MM.1S (cell line): ENCODE measurements at regions not wholly inside any gene's neighbourhood (a gene's known extent, or its start where the extent isn't known, plus 50 kb on each side); places are given as distances from the start of the nearest gene placed in this dataset.

Experiments used
- DNase-seq: peaks from one replicate; pipeline ENCODE4 v3.0.0-alpha.2; 2015
- H2AFZ ChIP-seq: fragments of 300-600 bp; sonication (generic); 2 replicates; pipeline ENCODE4 v1.6.0; 2016; ENCODE audit warnings: antibody characterized with exemption, low read length
- H3F3A ChIP-seq: fragments of 300-600 bp; sonication (generic); 2 replicates; pipeline ENCODE4 v1.6.1; 2016; ENCODE audit warnings: mild to moderate bottlenecking, antibody characterized with exemption, low read length, moderate library complexity, mixed read lengths; ENCODE audit not compliant: insufficient read depth
- H3K27ac ChIP-seq: fragments of 300-600 bp; sonication (generic); 2 replicates; pipeline ENCODE4 v1.5.1; 2016; ENCODE audit warnings: mild to moderate bottlenecking, low read length
- H3K27me3 ChIP-seq: fragments of 300-600 bp; sonication (generic); replicated peaks from 2 replicates; pipeline ENCODE4 v1.6.0; 2016; ENCODE audit warnings: low read length; ENCODE audit not compliant: insufficient read depth
- H3K36me3 ChIP-seq: fragments of 300-600 bp; sonication (generic); replicated peaks from 2 replicates; pipeline ENCODE4 v1.6.1; 2016; ENCODE audit warnings: mild to moderate bottlenecking, low read length, mixed read lengths; ENCODE audit not compliant: insufficient read depth
- H3K4me1 ChIP-seq: fragments of 300-600 bp; sonication (generic); 2 replicates; pipeline ENCODE4 v1.6.1; 2016; ENCODE audit warnings: low read length, mixed read lengths
- H3K4me2 ChIP-seq: fragments of 300-600 bp; sonication (generic); 2 replicates; pipeline ENCODE4 v1.6.0; 2016; ENCODE audit warnings: low read depth, low read length
- H3K4me3 ChIP-seq: fragments of 300-600 bp; sonication (generic); 2 replicates; pipeline ENCODE4 v1.5.1; 2016; ENCODE audit warnings: low read length, mixed read lengths
- H3K79me2 ChIP-seq: fragments of 300-600 bp; sonication (generic); 2 replicates; pipeline ENCODE4 v1.6.1; 2016; ENCODE audit warnings: mixed run types, low read length, mixed read lengths
- H3K9ac ChIP-seq: fragments of 300-600 bp; sonication (generic); 2 replicates; pipeline ENCODE4 v1.6.1; 2016; ENCODE audit warnings: low read length, mixed read lengths
- H3K9me2 ChIP-seq: fragments of 300-600 bp; sonication (generic); replicated peaks from 2 replicates; pipeline ENCODE4 v1.6.1; 2016; ENCODE audit warnings: mild to moderate bottlenecking, low read length, mixed read lengths; ENCODE audit not compliant: insufficient read depth
- H3K9me3 ChIP-seq: fragments of 300-600 bp; sonication (generic); replicated peaks from 2 replicates; pipeline ENCODE4 v1.6.1; 2016; ENCODE audit warnings: mild to moderate bottlenecking, low read length, mixed read lengths; ENCODE audit not compliant: insufficient read depth
- H4K20me1 ChIP-seq: fragments of 300-600 bp; sonication (generic); 2 replicates; pipeline ENCODE4 v1.6.1; 2016; ENCODE audit warnings: mild to moderate bottlenecking, low read length, moderate library complexity, mixed read lengths; ENCODE audit not compliant: insufficient read depth
- EZH2 ChIP-seq: fragments of 300-600 bp; sonication (generic); optimal IDR thresholded peaks from 2 replicates; pipeline ENCODE3; 2017; ENCODE audit warnings: low read depth, mild to moderate bottlenecking, antibody characterized with exemption, low read length, mixed read lengths
- EZH2phosphoT487 ChIP-seq: fragments of 300-600 bp; sonication (generic); IDR thresholded peaks from 2 replicates; pipeline ENCODE4 v1.6.1; 2018; ENCODE audit warnings: antibody characterized with exemption, low read length
- TF ChIP-seq, protein P1 (sequence below): fragments of 300-600 bp; sonication (generic); IDR thresholded peaks from 2 replicates; pipeline ENCODE4 v1.5.1; 2016; ENCODE audit warnings: antibody characterized with exemption, low read length, mixed read lengths

GRCh38 chr4:141435446-141436225, 200.7 kb upstream of the IL15 start:
- H3F3A ChIP-seq, result no peaks in the 10 kb centered on the region
- no peak for DNase-seq
- H4K20me1 ChIP-seq, result no peaks in the 10 kb centered on the region
- no peaks in the 10 kb centered on the region for H3K79me2 ChIP-seq
- H3K36me3 ChIP-seq, result no peaks in the 10 kb centered on the region
- H3K9me2 ChIP-seq, result no peaks in the 10 kb centered on the region
- TF ChIP-seq, protein P1, sequence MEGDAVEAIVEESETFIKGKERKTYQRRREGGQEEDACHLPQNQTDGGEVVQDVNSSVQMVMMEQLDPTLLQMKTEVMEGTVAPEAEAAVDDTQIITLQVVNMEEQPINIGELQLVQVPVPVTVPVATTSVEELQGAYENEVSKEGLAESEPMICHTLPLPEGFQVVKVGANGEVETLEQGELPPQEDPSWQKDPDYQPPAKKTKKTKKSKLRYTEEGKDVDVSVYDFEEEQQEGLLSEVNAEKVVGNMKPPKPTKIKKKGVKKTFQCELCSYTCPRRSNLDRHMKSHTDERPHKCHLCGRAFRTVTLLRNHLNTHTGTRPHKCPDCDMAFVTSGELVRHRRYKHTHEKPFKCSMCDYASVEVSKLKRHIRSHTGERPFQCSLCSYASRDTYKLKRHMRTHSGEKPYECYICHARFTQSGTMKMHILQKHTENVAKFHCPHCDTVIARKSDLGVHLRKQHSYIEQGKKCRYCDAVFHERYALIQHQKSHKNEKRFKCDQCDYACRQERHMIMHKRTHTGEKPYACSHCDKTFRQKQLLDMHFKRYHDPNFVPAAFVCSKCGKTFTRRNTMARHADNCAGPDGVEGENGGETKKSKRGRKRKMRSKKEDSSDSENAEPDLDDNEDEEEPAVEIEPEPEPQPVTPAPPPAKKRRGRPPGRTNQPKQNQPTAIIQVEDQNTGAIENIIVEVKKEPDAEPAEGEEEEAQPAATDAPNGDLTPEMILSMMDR, result no peak
- TF ChIP-seq EZH2phosphoT487, result no peak
- TF ChIP-seq EZH2, result no peak
- no peak overlapping the region for H3K4me3 ChIP-seq
- no peak overlapping the region for H3K4me2 ChIP-seq
- no peaks in the 10 kb centered on the region for H3K9me3 ChIP-seq
- no peak overlapping the region for H3K27ac ChIP-seq
- H2AFZ ChIP-seq, result no peak overlapping the region
- H3K4me1 ChIP-seq, result no peaks in the 10 kb centered on the region
- H3K9ac ChIP-seq, result no peak overlapping the region
- H3K27me3 ChIP-seq, result no peaks in the 10 kb centered on the region

GRCh38 chr4:141439223-141439622, 197.2 kb upstream of the IL15 start:
- DNase-seq, result no peak
- no peak overlapping the region for H2AFZ ChIP-seq
- TF ChIP-seq EZH2, result no peak
- no peaks in the 10 kb centered on the region for H3K4me1 ChIP-seq
- H3K36me3 ChIP-seq, result no peaks in the 10 kb centered on the region
- H3K9me3 ChIP-seq, result no peaks in the 10 kb centered on the region
- no peak overlapping the region for H3K27ac ChIP-seq
- no peak overlapping the region for H3K4me3 ChIP-seq
- no peaks in the 10 kb centered on the region for H3K79me2 ChIP-seq
- H3K4me2 ChIP-seq, result no peak overlapping the region
- H3K9me2 ChIP-seq, result no peaks in the 10 kb centered on the region
- H3K27me3 ChIP-seq, result no peaks in the 10 kb centered on the region
- H3F3A ChIP-seq, result no peaks in the 10 kb centered on the region
- no peak overlapping the region for H3K9ac ChIP-seq
- no peaks in the 10 kb centered on the region for H4K20me1 ChIP-seq

DNA sequence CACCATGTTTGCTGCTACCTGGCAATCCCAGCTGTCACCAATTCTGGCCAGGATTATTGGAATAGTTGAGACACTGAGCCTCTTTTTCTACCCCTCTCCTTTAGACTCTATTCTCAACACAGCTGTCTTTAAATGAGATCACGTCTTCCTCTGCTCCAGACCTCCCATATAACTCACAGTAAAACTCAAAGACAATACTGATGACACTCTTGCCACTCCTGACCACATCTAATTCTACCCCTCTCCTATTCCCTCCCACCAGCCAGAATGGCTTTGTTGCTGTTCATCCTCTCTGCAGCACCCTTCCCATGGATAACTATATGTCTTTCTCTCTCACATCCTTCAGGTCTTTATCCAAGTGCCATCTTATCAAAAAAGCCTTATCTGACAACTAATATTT, 188.6 kb upstream of the IL15 start:
- Histone ChIP-seq H3K4me3 (no peak overlapping the region), H3K79me2 (no peaks in the 10 kb centered on the region), H3K27ac (no peak overlapping the region), H2AFZ (no peak overlapping the region), H3K4me1 (no peaks in the 10 kb centered on the region), H3K9ac (no peak overlapping the region), H4K20me1 (no peaks in the 10 kb centered on the region), H3K36me3 (no peaks in the 10 kb centered on the region), H3K9me3 (no peaks in the 10 kb centered on the region), H3K9me2 (no peaks in the 10 kb centered on the region), H3K4me2 (no peak overlapping the region), H3K27me3 (no peaks in the 10 kb centered on the region), H3F3A (no peaks in the 10 kb centered on the region)
- TF ChIP-seq EZH2 (no peak), EZH2phosphoT487 (no peak)
- TF ChIP-seq, protein P1, result no peak
- no peak for DNase-seq

DNA sequence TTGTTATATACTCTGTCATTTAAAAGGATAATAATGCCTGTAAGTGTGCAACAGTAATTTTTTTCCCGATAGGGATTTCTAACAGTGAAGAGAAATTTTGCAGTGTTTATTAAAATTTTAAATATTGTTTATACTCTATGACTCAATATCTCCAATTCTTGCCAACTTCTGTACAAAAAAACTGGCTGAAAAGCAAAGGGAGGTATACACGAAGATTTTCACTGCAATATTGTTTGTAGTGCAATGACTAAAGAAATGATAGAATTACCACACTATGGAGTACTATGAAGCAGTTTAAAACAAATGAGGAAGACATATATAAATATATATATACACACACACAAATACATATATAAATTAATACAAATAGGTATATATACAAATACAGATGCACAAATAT, 187.9 kb upstream of the IL15 start:
- Histone ChIP-seq H3K9ac (no peak overlapping the region), H3K27me3 (no peaks in the 10 kb centered on the region), H3K4me3 (no peak overlapping the region), H4K20me1 (no peaks in the 10 kb centered on the region), H2AFZ (no peak overlapping the region), H3K79me2 (no peaks in the 10 kb centered on the region), H3F3A (no peaks in the 10 kb centered on the region), H3K27ac (no peak overlapping the region), H3K9me2 (no peaks in the 10 kb centered on the region), H3K9me3 (no peaks in the 10 kb centered on the region), H3K36me3 (no peaks in the 10 kb centered on the region), H3K4me2 (no peak overlapping the region), H3K4me1 (no peaks in the 10 kb centered on the region)
- DNase-seq, result no peak
- no peak for TF ChIP-seq EZH2
- no peak for TF ChIP-seq EZH2phosphoT487
- TF ChIP-seq, protein P1, result no peak
